ENCODE measurements at regions not wholly inside any gene's neighbourhood (a gene's known extent, or its start where the extent isn't known, plus 50 kb on each side); places are given as distances from the start of the nearest gene placed in this dataset.

DNA sequence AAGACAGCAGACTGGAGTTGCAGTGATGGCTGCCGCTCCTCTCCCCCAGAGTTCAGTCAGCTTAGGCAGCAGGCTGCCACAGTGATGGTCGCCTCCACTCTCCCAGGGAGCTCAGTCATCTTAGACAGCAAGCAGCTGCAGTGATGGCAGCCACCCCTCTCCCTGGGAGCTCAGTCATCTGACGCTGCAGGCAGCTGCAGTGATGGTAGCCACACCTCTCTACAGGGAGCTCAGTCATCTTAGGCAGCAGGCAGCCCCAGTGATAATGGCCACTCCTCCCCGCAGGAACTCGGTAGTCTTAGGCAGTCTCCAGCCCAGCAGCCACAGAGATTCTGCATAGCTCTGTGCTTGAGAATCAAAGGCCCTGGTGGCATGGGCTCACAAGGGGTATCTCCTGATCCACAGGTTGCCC is 582.7 kb downstream of the DTWD2 start:
- H4K20me1 ChIP-seq (ENCODE audit: control insufficient read depth, insufficient read depth, insufficient read length): no peaks in the 10 kb centered on the region
- H2AK5ac ChIP-seq (ENCODE audit: insufficient read length, low read length): no peak overlapping the region
- H2BK12ac ChIP-seq (ENCODE audit: insufficient read length, low read depth, low read length): no peak overlapping the region
- peaks cover 9 to 10% of the 10 kb centered on the region in 2 experiments for H3K9me3 Mint-ChIP-seq
- no peak overlapping the region for H2BK5ac ChIP-seq (ENCODE audit: insufficient read length, low read length)
- H3K56ac ChIP-seq (ENCODE audit: insufficient read length, low read depth, low read length): no peak overlapping the region
- no peaks in the 10 kb centered on the region for H3K27me3 Mint-ChIP-seq (ENCODE audit: low read depth)
- H2BK15ac ChIP-seq (ENCODE audit: low read depth, low read length): no peak overlapping the region
- H3K14ac ChIP-seq (ENCODE audit: insufficient read depth, low read length): no peak overlapping the region
- H3K18ac ChIP-seq (ENCODE audit: insufficient read length, low read depth, low read length): no peak overlapping the region
- H4K91ac ChIP-seq (ENCODE audit: insufficient read length, low read depth, low read length): no peak overlapping the region
- no peak overlapping the region for H3K4me2 ChIP-seq (ENCODE audit: insufficient read depth, insufficient read length, low read length)
- no peak overlapping the region for H3K4ac ChIP-seq (ENCODE audit: low read depth, low read length)
- H3K27ac Mint-ChIP-seq: peak overlapping the region in 1 of 3 experiments; percentile 35; a peak in 1 of 7 replicates
- WGBS (ENCODE audit: extremely low coverage, insufficient read length, low lambda C conversion rate): no CpG with 5 or more reads among the region's 5 CpGs
- H3K4me3 Mint-ChIP-seq: no peak overlapping the region
- H3K9ac ChIP-seq (ENCODE audit: extremely low read depth, insufficient read length, low read length): no peak overlapping the region
- H3K9me3 ChIP-seq (ENCODE audit: control insufficient read depth, low read depth, low read length): no peaks in the 10 kb centered on the region
- TF ChIP-seq, protein P1, sequence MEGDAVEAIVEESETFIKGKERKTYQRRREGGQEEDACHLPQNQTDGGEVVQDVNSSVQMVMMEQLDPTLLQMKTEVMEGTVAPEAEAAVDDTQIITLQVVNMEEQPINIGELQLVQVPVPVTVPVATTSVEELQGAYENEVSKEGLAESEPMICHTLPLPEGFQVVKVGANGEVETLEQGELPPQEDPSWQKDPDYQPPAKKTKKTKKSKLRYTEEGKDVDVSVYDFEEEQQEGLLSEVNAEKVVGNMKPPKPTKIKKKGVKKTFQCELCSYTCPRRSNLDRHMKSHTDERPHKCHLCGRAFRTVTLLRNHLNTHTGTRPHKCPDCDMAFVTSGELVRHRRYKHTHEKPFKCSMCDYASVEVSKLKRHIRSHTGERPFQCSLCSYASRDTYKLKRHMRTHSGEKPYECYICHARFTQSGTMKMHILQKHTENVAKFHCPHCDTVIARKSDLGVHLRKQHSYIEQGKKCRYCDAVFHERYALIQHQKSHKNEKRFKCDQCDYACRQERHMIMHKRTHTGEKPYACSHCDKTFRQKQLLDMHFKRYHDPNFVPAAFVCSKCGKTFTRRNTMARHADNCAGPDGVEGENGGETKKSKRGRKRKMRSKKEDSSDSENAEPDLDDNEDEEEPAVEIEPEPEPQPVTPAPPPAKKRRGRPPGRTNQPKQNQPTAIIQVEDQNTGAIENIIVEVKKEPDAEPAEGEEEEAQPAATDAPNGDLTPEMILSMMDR (conservative IDR thresholded peaks at IDR 0.05): no peak
- peak; percentile 54 for DNase-seq
- H3K79me1 ChIP-seq (ENCODE audit: insufficient read depth, low read depth, low read length, poor library complexity, severe bottlenecking): no peaks in the 10 kb centered on the region
- no peak overlapping the region for H4K8ac ChIP-seq (replicated peaks; ENCODE audit: insufficient read length, low read depth, low read length)
- H3K27me3 ChIP-seq (ENCODE audit: insufficient read depth, low read length): no peaks in the 10 kb centered on the region
- no peaks in the 10 kb centered on the region; a peak in 2 of 7 replicates for H3K36me3 Mint-ChIP-seq (ENCODE audit: insufficient read depth in 1 of 3, low read depth in 3 of 3)
- H3K4me1 Mint-ChIP-seq: peaks cover 11 to 12% of the 10 kb centered on the region in 2 experiments
- no peak overlapping the region for H3K23ac ChIP-seq (ENCODE audit: insufficient read length, low read depth, low read length)
- no peak overlapping the region for H2BK120ac ChIP-seq (ENCODE audit: low read depth, low read length, poor library complexity, severe bottlenecking)
- no peaks in the 10 kb centered on the region for H3K23me2 ChIP-seq (ENCODE audit: insufficient read length, low read depth, low read length, poor library complexity, severe bottlenecking)
- no peak overlapping the region for H3K27ac ChIP-seq (ENCODE audit: insufficient read length, low read depth, low read length)
- no peaks in the 10 kb centered on the region; the same call in 1 of the 2 replicates for H3K4me1 ChIP-seq (ENCODE audit: insufficient read depth, low read length)
- no peaks in the 10 kb centered on the region for H3K79me2 ChIP-seq (ENCODE audit: insufficient read depth, low read length)
- no peak overlapping the region for H3T11ph ChIP-seq (ENCODE audit: low read length)
- no peak overlapping the region for H2AFZ ChIP-seq (ENCODE audit: low read length)
- no peak overlapping the region for H4K5ac ChIP-seq (ENCODE audit: insufficient read length, low read depth, low read length)
- no peak overlapping the region for H2BK20ac ChIP-seq (ENCODE audit: low read depth, low read length, poor library complexity, severe bottlenecking)
